Kidney (tissue), 13 donors: ENCODE measurements at regions not wholly inside any gene's neighbourhood (a gene's known extent, or its start where the extent isn't known, plus 50 kb on each side); places are given as distances from the start of the nearest gene placed in this dataset.

Experiments
- DNase-seq, 5 donors: peaks; one replicate each; pipeline ENCODE4 v3.0.0-alpha.2; 2013 to 2020
- FAIRE-seq: peaks from 2 replicates; lab custom pipeline; 2012; peaks lifted over from hg19 to GRCh38; lab: Jason Lieb, UNC
- H3K27ac ChIP-seq, 2 donors: one replicate each; pipeline ENCODE4 v1.7.0; 2013; ENCODE audit warnings: low read depth in 2 of 2, low read length in 2 of 2, inconsistent platforms in 1 of 2
- H3K27me3 ChIP-seq: one replicate; pipeline ENCODE4 v1.7.1; 2013; ENCODE audit warnings: low read length, inconsistent platforms; ENCODE audit not compliant: control insufficient read depth, insufficient read depth
- H3K36me3 ChIP-seq, 3 donors: one replicate each; pipeline versions ENCODE4 v1.7.0 to v1.7.1; 2013; ENCODE audit warnings: low read length in 3 of 3, control low read depth in 1 of 3, inconsistent platforms in 1 of 3; ENCODE audit not compliant: insufficient read depth in 3 of 3, control insufficient read depth in 2 of 3
- H3K4me1 ChIP-seq, 3 donors: one replicate each; pipeline versions ENCODE4 v1.7.0 to v1.7.1; 2013; ENCODE audit warnings: low read length in 3 of 3, inconsistent platforms in 1 of 3, low read depth in 1 of 3; ENCODE audit not compliant: control insufficient read depth in 2 of 3, insufficient read depth in 2 of 3
- H3K4me3 ChIP-seq, 3 donors: one replicate each; pipeline versions ENCODE4 v1.7.0 to v1.8.1; 2013; ENCODE audit warnings: low read length in 3 of 3, control low read depth in 1 of 3, inconsistent platforms in 1 of 3
- H3K9ac ChIP-seq, 3 donors: one replicate each; pipeline versions ENCODE4 v1.7.0 to v1.7.1; 2013; ENCODE audit warnings: low read length in 3 of 3, control low read depth in 1 of 3, inconsistent platforms in 1 of 3
- H3K9me3 ChIP-seq, 3 donors: one replicate each; pipeline versions ENCODE4 v1.7.0 to v1.7.1; 2013; ENCODE audit warnings: low read length in 3 of 3, control low read depth in 1 of 3, inconsistent platforms in 1 of 3; ENCODE audit not compliant: control insufficient read depth in 2 of 3, insufficient read depth in 1 of 3
- CTCF ChIP-seq: IDR thresholded peaks from 3 replicates; pipeline ENCODE4 v1.5.1; 2012; ENCODE audit warnings: mild to moderate bottlenecking, moderate library complexity, borderline replicate concordance; ENCODE audit not compliant: insufficient read depth; ENCODE audit errors: extremely low read depth
- intact Hi-C: fragments of 100-400 bp; cut with DNase I; formaldehyde crosslinking; loops from one replicate; pipeline ENCODE4 v1.11.1; 2022
- donor health status: control.
- donor health status: control.
- donor health status: control.
- donor health status: control.
- donor health status: control.
- donor health status: DM: yes; HTN: yes; CAD: no.
- donor health status: Normal renal cell carcinoma (clear cell type).

- H3K9me3 ChIP-seq: no peaks in the 10 kb centered on the region
- DNase-seq: peak in 1 of 5 donors; percentile 33
- peak overlapping the region in 1 of 2 donors; percentile 50 for H3K27ac ChIP-seq
- no peak for TF ChIP-seq CTCF
- no peaks in the 10 kb centered on the region for H3K27me3 ChIP-seq
- no peaks in the 10 kb centered on the region for H3K36me3 ChIP-seq
- no peak overlapping the region for H3K4me3 ChIP-seq
- intact Hi-C loops: no loop called here
- FAIRE-seq: no peak
- peaks cover 0 to 2% (median 0%) of the 10 kb centered on the region in 3 donors for H3K4me1 ChIP-seq
- H3K9ac ChIP-seq: no peak overlapping the region
Measured at GRCh38 chr10:3526727-3527501, 258.1 kb downstream of the KLF6 start.

- H3K4me3 ChIP-seq: no peak overlapping the region
- H3K4me1 ChIP-seq: peaks cover 0 to 2% (median 0%) of the 10 kb centered on the region in 3 donors
- no peak overlapping the region for H3K9ac ChIP-seq
- no peak for DNase-seq
- no peak for TF ChIP-seq CTCF
- no peaks in the 10 kb centered on the region for H3K9me3 ChIP-seq
- intact Hi-C loops: no loop called here
- FAIRE-seq: no peak
- H3K36me3 ChIP-seq: no peaks in the 10 kb centered on the region
- peak overlapping the region in 1 of 2 donors; percentile 50 for H3K27ac ChIP-seq
- H3K27me3 ChIP-seq: no peaks in the 10 kb centered on the region
Measured at GRCh38 chr10:3525832-3526449, 259.1 kb downstream of the KLF6 start.

GRCh38 chr10:3524086-3524960 lies 260.7 kb downstream of the KLF6 start:
- Histone ChIP-seq H3K36me3 (no peaks in the 10 kb centered on the region), H3K27ac (no peak overlapping the region), H3K27me3 (no peaks in the 10 kb centered on the region), H3K4me3 (no peak overlapping the region), H3K4me1 (no peaks in the 10 kb centered on the region), H3K9me3 (no peaks in the 10 kb centered on the region), H3K9ac (no peak overlapping the region)
- FAIRE-seq (no peak), DNase-seq (peak in 2 of 5 donors; percentile 24 to 25)
- intact Hi-C loops: no loop called here
- TF ChIP-seq CTCF: no peak
